GM19239 (cell line): ENCODE measurements at regions not wholly inside any gene's neighbourhood (a gene's known extent, or its start where the extent isn't known, plus 50 kb on each side); places are given as distances from the start of the nearest gene placed in this dataset.
"Not testable (repeated sequence)": the region's sequence is repeated elsewhere in the genome, so short reads cannot be mapped to it uniquely, and the experiment has no call there.

ENCODE experiments used
- DNase-seq: peaks from one replicate; pipeline ENCODE4 v3.0.0; 2011; ENCODE audit warnings: low spot score; ENCODE audit not compliant: insufficient read length
- FAIRE-seq: peaks from 2 replicates; lab custom pipeline; 2011; peaks lifted over from hg19 to GRCh38; lab: Jason Lieb, UNC

DNA sequence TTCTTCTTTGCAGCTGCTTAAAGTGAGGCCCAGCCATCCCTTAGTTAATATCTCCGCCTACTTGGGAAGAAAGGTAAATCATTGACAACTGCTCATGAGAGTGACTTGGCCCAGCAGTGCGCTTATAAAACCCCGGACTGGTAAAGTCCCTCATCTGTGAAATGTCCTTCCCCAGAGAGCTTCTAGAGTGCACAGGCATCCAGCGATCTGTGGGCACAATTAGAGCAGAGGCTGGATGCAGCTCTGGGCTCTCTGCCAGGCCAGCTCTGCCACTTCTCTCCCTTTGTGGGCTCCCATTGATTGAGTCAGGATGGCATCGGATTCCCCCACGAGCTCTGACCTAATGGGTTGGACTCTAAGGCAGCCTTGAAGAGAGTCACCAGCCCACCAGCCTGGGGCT lies 219.0 kb upstream of the LINGO1 start:
- FAIRE-seq (no peak), DNase-seq (no peak)

DNA sequence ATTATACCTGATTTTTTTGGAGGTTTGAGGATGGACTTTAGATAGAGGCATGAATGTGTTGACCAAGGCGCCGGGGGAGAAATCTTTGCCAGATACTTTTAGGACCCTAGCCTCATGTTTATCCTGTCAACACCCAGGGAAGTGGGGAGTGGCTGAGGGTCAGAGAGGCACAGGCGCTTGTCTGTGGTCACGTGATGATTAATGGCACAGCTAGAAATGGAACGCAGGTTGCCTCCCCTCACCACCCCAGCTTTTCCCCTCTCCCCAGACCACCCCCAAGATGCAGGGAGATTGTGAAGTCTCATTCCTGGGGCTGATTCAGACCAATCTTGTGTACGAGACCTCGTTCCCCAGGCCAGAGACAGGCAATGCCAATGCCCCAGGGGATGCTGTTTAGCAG lies 218.4 kb upstream of the LINGO1 start:
- DNase-seq (no peak), FAIRE-seq (no peak)

DNA sequence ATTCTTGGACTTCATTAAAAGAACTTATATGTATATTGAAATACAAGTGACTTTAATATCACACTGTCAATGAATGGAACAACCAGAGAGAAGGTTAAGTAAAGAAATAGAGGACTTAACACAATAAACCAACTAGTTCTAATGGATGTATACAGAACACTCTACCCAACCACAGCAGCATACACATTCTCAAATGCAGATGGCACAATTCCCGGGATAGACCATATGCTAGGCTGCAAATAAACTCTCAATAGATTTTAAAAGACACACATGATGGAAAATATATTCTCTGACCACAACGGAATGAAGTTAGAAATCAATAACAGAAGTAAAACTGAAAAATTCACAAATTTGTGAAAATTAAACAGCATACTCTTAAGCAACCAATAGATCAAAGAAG lies 214.3 kb upstream of the LINGO1 start:
- FAIRE-seq, result no peak

DNA sequence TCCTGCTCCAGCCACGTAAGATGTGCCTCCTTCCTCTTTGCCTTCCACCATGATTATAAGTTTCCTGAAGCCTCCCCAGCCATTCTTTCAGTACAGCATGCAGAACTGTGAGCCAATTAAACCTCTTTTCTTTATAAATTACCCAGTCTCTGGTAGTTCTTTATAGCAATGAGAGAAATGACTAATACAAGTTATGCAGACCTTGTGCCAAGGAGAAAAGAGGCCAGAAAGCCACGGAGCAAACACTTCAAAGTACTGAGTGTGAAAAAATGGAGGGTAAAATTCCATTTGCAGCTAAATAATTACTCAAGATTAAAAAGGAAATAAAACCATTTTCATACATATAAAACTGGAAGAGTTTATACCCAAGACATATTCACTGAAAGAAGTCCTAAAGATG lies 213.6 kb upstream of the LINGO1 start:
- no peak for DNase-seq
- no peak for FAIRE-seq

More for the DNA sequence above, 214.3 kb upstream of the LINGO1 start:
- DNase-seq, result no peak

DNA sequence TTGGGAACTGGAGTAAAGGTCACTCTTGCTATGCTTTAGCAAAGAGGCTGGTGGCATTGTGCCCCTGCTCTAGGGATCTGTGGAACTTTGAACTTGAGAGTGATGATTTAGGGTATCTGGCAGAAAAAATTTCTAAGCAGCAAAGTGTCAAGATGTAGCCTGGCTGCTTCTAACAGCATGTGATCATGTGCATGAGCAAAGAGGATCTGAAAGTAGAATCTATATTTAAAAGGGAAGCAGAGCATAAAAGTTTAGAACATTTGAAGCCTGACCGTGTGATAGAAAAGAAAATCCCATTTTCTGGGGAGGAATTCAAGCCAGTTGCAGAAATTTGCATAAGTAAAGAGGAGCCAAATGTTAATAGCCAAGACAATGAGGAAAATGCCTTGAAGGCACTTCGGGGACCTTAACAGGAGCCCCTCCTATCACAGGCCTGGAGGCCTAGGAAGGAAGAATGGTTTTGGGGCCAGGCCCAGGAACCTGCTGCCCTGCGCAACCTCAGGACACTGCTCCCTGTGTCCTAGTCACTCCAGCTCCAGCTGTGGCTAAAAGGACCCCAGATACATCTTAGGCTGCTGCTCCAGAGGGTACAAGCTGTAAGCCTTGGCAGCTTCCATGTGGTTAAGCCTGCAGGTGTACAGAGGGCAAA lies 212.2 kb upstream of the LINGO1 start:
- DNase-seq (no peak), FAIRE-seq (no peak)

DNA sequence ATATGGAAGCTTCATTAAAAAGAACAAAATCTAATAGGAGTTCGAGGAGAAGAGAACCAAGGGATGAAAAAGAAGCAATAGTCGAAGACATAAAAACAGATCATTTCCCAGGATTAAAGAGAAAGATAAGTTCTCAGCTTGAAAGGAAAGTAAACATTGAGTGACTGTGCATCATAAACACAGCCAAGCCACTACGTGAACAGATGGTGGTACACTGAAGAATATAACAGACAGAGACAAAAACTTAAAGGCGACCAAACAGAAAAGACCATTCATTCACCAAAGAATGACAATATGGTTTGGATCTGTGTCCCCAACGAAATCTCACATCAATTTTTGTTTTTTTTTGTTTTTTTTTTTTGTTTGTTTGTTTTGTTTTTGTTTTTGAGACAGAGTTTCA lies 210.8 kb upstream of the LINGO1 start:
- no peak for DNase-seq
- no peak for FAIRE-seq

DNA sequence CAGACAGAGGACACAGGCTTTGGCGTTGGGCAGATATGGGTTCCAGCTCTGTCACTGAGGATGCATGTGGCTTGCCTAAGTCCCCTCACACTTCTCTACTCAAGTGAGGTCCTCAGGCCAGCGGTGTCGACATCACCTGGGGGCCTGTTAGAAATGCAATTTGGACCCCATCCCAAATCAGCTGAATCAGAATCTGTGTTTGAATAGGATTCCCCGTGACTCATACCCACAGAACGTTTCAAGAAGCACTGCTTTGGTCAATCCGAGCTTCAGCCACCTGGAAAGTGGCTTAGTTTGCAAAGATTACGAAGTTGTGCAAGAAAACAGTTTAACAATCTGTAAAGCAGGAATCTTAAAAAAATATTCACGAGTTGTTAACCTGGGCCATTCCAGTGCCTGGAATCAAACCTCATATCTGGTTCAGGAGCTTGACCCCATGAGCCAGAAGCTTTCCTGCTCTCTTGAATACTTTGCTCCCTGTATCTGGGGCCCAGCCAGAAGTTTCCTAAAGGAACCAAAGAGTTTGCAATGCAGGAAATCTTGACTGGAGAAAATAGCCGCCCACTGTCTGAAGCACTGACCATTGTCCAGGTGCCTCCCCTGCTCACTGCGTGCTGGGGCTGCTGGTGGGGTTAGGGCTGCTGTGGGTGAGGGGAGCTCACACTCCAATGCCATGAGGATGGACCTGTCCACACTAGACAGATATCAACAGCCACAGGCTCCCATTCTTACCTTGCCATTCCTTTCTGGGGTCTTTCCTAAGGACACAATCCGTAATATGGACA lies 208.5 kb upstream of the LINGO1 start:
- FAIRE-seq (no peak), DNase-seq (no peak)

DNA sequence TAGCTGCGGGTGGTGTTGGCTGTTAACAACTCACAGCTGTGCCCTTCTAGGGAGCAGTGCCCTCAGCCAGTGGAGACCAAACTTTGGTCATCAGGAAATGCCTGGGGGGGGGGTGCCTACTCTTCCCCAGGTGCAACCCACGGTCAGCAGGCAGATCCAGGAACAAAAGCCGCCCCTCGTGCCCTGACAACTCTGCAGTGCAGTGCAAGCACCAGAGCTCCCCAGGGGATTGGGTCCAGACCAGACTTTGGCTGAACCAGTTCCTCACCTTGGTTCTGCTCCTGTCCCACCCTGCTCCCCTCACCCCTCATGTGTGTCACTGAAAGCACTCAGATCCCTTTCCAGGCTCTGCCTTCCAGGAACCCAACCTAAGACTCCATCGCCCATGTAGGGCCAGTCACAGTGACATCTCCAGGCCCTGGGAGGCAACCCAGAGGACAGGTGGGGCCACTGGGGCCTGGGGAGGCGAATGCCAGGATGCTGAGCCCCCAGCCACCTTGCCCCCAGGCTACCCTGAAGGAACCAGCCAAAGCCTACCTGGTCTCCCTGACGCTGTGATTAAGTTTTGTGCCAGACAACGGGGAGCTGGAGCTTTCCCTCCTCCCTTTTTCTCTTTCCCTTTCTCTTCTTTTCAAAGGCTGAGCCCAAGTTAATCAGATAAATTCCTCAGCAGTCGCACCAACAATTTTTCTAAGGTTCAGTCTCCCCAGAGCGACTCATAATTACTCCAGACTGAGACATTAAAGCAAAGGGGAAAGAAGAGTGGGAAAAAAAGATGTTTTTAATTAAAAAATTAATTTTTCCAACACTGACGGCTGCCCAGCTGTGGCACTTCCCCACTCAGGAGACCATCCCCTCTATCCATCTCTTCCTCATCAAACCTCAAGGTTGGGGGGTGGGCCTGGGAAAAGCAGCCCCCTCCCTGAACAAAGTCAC lies 207.5 kb upstream of the LINGO1 start:
- FAIRE-seq, result no peak
- DNase-seq, result no peak

DNA sequence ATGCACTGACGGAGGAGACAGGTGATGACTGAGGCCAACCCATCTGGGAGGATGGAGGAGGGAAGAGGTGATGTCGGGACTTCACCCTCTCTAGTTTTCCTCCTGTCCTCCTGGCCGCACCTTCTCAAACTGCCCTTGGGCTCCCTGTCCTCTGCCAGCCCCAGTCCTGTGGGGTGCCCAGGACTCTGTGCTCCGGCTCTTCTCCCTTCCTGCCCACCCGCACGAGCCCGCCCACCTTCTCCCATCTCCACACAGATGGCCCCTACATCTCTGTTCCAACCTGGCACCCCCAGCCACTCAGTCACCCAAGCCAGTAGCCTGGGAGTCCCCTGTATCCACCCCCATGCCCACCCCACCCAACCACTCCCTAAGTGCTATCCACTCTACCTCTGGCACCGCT lies 206.7 kb upstream of the LINGO1 start:
- DNase-seq (no peak), FAIRE-seq (no peak)

DNA sequence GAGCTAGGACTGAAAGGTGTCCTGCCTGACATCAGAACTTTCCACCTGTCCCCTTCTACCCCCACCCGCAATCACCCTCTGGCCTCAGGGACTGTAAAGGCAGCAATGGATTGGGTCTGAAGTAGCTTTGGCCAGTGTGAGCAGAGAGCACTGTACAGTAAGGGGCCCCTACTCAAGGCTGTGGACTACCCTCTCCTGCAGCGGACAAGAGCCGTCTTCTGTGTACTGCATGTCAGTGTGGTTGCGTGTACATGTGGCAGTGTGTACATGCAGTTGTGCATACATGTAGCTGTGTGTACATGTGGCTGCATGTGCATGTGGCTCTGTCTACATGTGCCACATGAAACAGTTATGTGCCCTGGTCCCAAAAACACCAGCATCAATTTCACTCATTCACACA lies 205.9 kb upstream of the LINGO1 start:
- FAIRE-seq (no peak), DNase-seq (no peak)

DNA sequence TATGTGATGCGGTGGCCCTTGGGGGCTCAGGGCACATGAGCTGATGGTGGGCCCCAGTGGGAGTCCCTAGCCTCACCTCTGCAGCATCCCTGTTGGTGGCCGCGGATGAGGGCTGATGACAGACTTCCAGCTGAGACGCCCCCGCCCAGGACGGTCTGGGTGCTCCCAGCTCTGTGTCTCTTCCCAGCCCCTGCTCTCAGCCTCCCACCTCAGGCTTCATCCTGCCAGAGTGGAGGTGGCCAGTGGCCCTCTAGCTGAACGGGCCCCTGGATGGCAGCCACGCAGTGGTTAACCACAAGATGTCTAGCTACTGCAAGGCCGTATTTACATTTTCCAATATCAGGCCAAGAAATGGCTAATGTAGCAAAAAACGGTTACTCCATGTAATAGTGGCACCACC lies 205.3 kb upstream of the LINGO1 start:
- no peak for FAIRE-seq
- DNase-seq, result no peak

DNA sequence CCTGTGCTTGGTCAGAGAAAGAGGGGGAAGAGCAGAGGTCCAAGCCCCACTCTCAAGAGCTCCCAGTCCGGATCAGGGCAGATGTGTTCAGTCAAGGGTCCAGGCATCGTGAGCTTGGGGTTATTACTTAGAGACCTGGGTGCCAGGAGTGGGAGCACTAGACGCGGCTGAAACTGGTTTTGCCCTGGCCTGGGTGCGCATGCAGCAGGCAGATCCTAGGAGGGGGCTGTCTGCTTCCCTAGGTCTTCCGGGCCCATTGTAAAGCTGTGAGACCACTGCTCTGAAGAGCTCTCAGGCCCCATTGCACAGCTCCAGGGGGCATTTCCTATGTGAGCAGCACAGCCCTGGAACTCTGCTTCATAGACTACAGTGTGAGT lies 204.9 kb upstream of the LINGO1 start:
- DNase-seq, result no peak
- no peak for FAIRE-seq

DNA sequence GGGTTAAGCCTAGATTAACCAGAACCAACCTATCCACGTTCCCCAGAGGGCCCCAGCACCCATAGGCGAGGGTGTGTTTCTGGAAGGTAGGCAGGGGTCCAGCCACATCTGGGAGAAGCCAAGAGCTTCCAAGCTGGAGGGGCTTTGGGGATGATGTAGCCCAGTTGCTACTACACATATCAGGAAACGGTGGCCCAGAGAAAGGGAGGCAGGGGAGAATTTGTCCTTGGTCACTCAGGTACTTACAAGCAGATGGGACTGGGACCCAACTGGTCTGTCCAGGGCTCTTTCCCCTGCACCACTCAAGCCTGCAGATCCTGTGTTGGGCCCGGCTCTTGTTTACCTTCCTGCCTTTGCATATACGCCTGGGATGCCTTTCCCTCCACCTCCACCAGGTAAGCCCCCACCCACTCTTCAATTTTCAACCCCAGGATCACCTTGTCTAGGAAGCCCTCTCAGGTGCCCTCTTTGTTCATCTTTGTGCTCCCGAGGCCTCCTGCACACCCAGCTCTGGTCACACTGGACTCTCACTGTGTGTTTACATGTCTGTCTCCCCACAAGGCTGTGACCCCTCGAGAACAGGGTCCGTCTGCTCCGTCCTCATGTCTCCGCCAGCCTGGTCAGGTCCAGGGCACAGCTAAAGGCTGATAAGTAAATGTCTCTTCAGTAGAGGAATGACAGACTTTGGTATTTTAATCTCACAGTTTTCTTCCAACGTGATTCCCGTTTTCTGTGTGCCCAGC lies 204.4 kb upstream of the LINGO1 start:
- no peak for FAIRE-seq
- DNase-seq, result no peak

DNA sequence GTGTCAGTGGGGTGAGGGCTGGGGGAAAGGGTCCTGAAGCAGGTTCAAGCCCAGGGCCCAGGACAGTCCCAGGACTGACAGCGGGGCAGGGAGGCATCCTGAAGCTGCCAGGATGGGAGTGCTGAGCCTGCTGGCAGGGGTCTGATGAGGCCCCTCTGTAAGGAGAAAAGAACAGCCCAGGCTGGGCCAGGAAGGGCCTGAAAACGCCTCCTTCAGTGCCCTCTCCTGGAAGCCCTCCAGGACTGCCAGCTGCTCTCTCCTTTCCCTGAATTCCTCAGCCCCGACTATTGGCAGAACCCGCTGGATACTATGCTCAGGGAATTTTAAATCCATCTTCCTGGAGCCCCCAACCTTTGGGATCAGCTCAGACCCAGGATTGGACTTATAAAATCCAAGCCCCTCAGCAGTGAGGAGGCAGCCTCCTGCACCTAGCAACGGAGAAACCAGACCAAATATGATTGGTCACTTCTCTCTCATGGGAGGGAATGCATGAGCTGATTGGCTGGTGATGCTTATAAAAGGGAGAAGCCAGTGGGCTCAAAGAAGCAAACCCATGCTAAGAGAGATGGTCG lies 203.5 kb upstream of the LINGO1 start:
- DNase-seq, result no peak
- no peak for FAIRE-seq

DNA sequence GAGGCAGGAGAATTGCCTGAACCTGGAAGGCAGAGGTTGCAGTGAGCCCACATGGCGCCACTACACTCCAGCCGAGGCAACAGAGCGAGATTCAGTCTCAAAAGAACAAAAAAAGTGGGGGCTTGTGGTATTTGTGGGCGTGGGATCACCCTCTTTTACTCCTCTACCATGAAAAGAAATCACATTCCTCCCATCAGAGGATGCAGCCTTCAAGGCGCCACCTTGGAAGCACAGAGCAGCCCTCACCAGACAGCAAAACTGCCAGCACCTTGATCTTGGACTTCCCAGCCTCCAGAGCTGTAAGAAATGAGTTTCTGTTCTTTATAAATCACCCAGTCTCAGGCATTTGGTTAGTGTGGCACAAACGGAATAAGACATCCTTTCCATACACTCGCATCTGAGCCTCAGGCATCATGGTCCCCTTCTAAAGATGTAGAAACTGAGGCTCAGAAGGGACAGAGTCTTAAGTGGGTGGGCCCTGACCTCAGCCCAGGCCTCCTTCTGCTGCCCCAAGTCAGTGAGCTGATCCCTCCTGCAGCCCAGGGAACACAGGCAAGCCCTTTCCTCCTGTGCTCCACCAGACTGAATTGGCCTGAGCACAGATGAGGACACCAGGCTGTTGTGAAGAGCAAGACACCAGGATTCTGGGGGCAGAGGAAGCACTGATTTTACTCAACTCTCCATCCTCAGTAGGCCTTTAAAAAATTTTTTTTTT lies 201.7 kb upstream of the LINGO1 start:
- FAIRE-seq, result no peak
- no peak for DNase-seq

DNA sequence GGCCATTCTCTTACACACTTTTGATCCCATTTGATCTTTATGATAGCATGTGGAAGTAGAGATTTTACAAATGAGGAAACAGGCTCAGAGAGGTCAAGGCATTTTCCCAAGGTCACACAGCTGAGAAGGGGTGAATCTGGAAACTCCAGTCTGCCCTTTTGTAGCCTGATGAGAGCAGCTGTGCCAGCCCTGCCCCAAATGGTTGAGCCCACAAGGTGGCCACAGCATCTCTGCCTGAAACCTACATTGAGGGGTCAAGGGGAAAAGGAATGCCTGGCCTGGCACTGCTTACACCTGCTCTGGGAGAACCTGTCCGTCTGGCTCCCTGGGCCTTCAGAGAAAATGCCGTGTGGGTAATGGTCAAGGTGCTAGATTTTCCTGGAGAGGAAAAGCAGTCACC lies 200.2 kb upstream of the LINGO1 start:
- FAIRE-seq, result no peak
- DNase-seq, result no peak

DNA sequence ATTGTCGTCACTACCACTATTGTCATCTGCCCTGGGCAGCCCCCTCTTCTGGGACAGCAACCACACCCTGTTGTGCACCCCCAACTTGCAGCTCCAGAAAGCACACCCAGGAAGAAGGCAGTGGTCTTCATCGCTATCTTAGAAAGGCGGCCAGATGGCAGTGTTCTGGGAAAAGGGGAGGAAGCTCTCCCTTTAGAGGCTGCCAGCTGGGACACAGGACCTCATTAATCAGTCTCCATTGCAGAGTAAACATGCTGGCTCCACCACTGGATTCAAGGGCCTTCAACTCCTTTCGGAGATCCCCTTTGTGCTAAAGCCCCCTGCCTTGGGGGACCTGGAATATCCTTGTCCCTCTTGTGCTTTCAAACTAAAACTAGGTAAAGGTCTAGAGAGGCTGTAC lies 199.3 kb upstream of the LINGO1 start:
- FAIRE-seq (no peak), DNase-seq (no peak)

DNA sequence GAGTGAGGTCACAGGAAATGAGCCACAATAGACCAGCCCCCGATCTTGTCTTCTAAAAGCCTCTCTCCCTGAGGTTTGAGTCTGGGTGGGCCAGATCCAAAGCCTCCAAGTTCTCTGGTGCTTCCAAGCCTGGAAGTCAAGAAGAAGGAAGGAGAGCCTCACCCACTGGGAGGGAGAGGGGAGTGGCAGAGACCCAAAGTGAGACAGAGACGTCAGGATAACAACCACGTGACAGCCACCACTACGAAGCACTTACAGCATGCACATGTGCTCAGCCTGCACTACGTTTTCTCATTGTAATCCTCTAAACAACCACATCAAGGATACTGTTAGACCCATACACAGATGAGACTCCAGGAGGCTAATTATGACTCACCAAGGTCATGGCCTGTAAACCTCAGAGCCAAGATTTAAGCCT lies 197.3 kb upstream of the LINGO1 start:
- no peak for DNase-seq
- no peak for FAIRE-seq

DNA sequence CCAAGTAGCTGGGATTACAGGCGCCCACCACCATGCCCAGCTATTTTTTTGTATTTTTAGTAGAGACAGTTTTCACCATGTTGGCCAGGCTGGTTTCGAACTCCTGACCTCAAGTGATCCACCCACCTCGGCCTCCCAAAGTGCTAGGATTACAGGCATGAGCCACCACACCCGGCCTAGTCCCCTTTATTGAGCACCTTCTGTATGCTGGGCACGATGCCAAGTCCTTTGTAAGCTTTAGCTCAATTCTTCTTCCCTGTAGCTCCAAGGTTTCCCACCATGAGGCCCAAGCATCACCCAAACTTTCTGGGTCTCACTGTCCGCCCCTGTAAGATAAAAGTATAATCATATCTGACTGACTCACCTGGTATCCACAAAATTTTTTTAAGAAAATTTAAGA lies 196.6 kb upstream of the LINGO1 start:
- FAIRE-seq, DNase-seq: not testable (repeated sequence)
